Right cardiac atrium (tissue), 5 donors: ENCODE measurements at regions not wholly inside any gene's neighbourhood (a gene's known extent, or its start where the extent isn't known, plus 50 kb on each side); places are given as distances from the start of the nearest gene placed in this dataset.

Experiments used
- ATAC-seq, 2 donors: fragments of 200-7000 bp; cut with Tn5 transposase; one replicate each; pipeline versions ENCODE4 v1.8.0 to v1.9.1; 2020; ENCODE audit warnings: moderate library complexity in 2 of 2, mild to moderate bottlenecking in 1 of 2
- DNase-seq, 3 donors: peaks; one replicate each; pipeline ENCODE4 v3.0.0-alpha.2; 2020
- H3K27ac ChIP-seq: one replicate; pipeline ENCODE4 v1.5.1; 2013; ENCODE audit warnings: mild to moderate bottlenecking, low read length, control low read depth, moderate library complexity
- H3K27me3 ChIP-seq: one replicate; pipeline ENCODE4 v1.6.1; 2013; ENCODE audit not compliant: control insufficient read depth, insufficient read depth
- H3K4me1 ChIP-seq: one replicate; pipeline ENCODE4 v1.6.1; 2013; ENCODE audit warnings: low read length; ENCODE audit not compliant: control insufficient read depth, insufficient read depth
- H3K4me3 ChIP-seq: one replicate; pipeline ENCODE4 v1.5.1; 2013; ENCODE audit warnings: low read length, control low read depth
- H3K9me3 ChIP-seq: one replicate; pipeline ENCODE4 v1.6.1; 2013; ENCODE audit warnings: low read length; ENCODE audit not compliant: control insufficient read depth
- WGBS: extraction: QIAGEN DNeasy Blood & Tissue Kit; methylation state at CpG from one replicate; pipeline ENCODE4 v1.1.7; 2013; 5-methylcytosine and 5-hydroxymethylcytosine counted together
- intact Hi-C, 4 donors: fragments of 100-400 bp; cut with DNase I; formaldehyde crosslinking; loops; one replicate each; pipeline versions ENCODE4 v1.11.0 to v1.14.0; 2022 to 2023
- donor health status: healthy with polysubstance abuse.
- donor health status: DM: no; HTN: yes; CAD: no.
- donor health status: DM: no; HTN: no; CAD: no.
- donor health status: DM: no; HTN: yes; CAD: no; lungs with severe emphysema.
- donor health status: DM: yes; HTN: yes; CAD: no.

- H3K4me1 ChIP-seq = no peaks in the 10 kb centered on the region
- H3K9me3 ChIP-seq = no peaks in the 10 kb centered on the region
- intact Hi-C loops = no loop called here
- H3K27me3 ChIP-seq = no peaks in the 10 kb centered on the region
- ATAC-seq (no peak), DNase-seq (no peak)
- WGBS = 73% methylated on average over 1 of the region's 1 CpG
- H3K4me3 ChIP-seq = no peak overlapping the region
- no peak overlapping the region for H3K27ac ChIP-seq
These were observed 1183.2 kb downstream of the RAPGEF2 start for GRCh38 chr4:160286051-160286450.

DNA sequence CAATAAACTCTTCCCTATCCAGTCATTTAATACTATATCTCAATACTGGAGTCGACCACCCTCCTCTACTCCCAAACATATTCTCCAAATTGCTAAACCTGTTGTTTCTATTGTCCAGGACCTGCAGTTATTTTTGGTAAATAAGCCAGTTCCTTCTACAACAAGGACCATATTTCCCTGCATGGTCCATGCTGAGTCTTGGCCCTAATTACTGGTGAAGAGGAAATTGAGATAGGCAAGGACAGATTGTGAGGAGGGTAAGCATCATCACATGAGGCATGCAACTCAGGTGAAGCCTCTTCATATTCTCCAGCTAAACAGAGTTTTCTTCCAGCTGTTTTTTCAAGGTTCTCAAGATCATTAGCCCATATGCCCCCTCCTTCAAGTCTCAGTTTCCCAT is 1193.6 kb downstream of the RAPGEF2 start:
- intact Hi-C loops = no loop called here
- no peak overlapping the region for H3K27ac ChIP-seq
- 75% methylated on average over 1 of the region's 1 CpG for WGBS
- H3K9me3 ChIP-seq = no peaks in the 10 kb centered on the region
- H3K4me3 ChIP-seq = no peak overlapping the region
- no peaks in the 10 kb centered on the region for H3K27me3 ChIP-seq
- H3K4me1 ChIP-seq = no peaks in the 10 kb centered on the region
- ATAC-seq (no peak), DNase-seq (no peak)

GRCh38 chr4:160299177-160299576 is 1196.3 kb downstream of the RAPGEF2 start:
- ATAC-seq (no peak), DNase-seq (no peak)
- intact Hi-C loops = no loop called here
- Histone ChIP-seq H3K27me3 (no peaks in the 10 kb centered on the region), H3K4me3 (no peak overlapping the region), H3K27ac (no peak overlapping the region), H3K4me1 (no peaks in the 10 kb centered on the region), H3K9me3 (no peaks in the 10 kb centered on the region)
- WGBS = 39% methylated on average over 1 of the region's 1 CpG

DNA sequence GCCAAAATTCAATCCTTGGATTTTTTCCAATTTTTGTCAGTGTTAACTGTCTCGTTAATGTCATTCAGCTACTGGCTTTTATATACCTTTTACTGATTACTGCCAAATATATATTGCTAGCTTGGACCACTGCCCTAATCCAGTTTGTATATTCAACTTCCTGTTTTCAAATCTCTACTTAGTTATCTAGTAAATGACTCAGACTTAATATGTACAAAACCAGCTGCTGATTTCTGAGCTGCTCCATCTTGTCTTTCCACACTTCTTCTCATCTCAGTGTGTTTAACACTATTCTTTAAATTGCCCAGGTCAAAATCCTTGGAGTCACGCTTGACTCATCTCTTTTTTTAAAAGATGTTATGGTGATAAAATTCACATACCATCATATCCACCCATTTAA is 1196.7 kb downstream of the RAPGEF2 start:
- Histone ChIP-seq H3K4me3 (no peak overlapping the region), H3K27ac (no peak overlapping the region), H3K9me3 (no peaks in the 10 kb centered on the region), H3K4me1 (no peaks in the 10 kb centered on the region), H3K27me3 (no peaks in the 10 kb centered on the region)
- intact Hi-C loops = no loop called here
- WGBS = 44% methylated on average over 2 of the region's 2 CpGs
- ATAC-seq (no peak), DNase-seq (no peak)

DNA sequence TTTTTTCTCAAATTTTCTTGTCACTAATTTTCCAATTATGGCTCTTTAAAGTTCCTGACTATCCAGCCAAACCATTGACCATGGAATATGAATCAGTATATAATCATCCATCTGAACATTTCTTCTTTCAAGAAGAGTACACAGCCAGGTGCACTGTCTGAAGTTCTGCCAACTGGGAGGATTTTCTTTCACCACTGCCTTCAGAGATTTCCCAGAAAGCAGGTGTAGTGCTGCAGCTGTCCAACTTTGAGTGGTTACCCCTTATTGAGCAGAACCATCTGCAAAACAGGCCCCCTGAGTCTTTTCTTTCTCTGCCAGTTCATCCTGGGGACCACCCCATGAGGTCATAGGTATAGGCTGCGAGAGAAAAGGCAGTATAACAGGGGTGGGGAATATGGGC is 1213.2 kb downstream of the RAPGEF2 start:
- H3K9me3 ChIP-seq = no peaks in the 10 kb centered on the region
- no peaks in the 10 kb centered on the region for H3K4me1 ChIP-seq
- no peaks in the 10 kb centered on the region for H3K27me3 ChIP-seq
- H3K27ac ChIP-seq = no peak overlapping the region
- intact Hi-C loops = no loop called here
- DNase-seq = no peak
- WGBS = 86% methylated on average over 1 of the region's 1 CpG
- H3K4me3 ChIP-seq = no peak overlapping the region
- no peak for ATAC-seq

DNA sequence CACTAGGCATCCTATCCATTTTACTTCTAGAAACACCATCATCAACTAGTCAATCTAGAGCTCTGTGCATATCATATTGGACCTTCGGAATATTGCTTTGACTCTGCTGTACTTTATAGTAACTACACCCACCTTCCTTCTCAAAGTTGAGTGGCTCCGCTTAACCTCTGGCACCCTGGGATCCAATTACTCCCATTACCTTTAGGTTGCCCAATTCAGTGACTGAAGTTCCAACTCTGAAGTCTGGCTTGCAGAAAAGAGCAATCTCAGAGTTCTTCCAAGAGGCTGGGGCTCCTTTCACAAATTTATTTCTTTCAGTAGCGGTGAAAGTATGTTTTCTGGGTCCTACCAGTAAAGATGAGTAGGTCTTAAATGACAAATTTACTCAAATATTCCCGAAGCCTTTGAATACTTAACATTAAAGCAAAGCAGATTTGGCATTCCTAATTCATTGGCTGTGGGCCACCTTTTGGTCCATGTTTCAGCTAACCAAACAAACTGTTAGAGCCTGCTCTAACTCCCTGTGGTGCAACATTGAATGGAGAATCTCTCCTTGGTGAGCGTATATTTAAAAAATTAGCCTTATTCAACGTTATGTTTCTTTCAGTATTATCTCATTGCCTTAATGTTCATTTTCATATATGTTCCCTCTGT is 1215.8 kb downstream of the RAPGEF2 start:
- ATAC-seq (no peak), DNase-seq (no peak)
- 82% methylated on average over 6 of the region's 6 CpGs for WGBS
- no peaks in the 10 kb centered on the region for H3K27me3 ChIP-seq
- no peaks in the 10 kb centered on the region for H3K4me1 ChIP-seq
- no peak overlapping the region for H3K27ac ChIP-seq
- intact Hi-C loops = no loop called here
- no peak overlapping the region for H3K4me3 ChIP-seq
- no peaks in the 10 kb centered on the region for H3K9me3 ChIP-seq

GRCh38 chr4:160319221-160319867 is 1216.5 kb downstream of the RAPGEF2 start:
- Histone ChIP-seq H3K4me3 (no peak overlapping the region), H3K9me3 (no peaks in the 10 kb centered on the region), H3K4me1 (no peaks in the 10 kb centered on the region), H3K27me3 (no peaks in the 10 kb centered on the region), H3K27ac (no peak overlapping the region)
- ATAC-seq (no peak), DNase-seq (no peak)
- 55% methylated on average over 4 of the region's 4 CpGs for WGBS
- intact Hi-C loops = no loop called here

DNA sequence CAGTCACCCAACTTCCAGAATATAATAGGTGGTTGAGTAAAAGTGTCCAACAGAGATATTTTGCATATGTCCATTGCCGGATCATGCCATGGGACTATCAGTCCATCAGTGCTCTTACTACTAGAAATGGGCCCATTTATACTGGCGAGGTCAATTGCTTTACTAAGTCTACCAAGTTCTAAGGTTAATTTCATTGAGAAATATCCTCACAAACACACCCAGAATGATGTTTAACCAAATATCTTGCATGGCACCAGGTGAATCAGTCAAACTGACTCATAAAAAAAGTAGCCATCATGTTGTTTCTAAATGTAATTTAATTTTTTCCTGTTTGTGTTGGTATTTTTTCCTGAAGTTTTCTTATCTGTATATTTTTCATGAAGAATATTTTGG is 1217.0 kb downstream of the RAPGEF2 start:
- 96% methylated on average over 2 of the region's 2 CpGs for WGBS
- no peaks in the 10 kb centered on the region for H3K27me3 ChIP-seq
- ATAC-seq (no peak), DNase-seq (no peak)
- H3K27ac ChIP-seq = no peak overlapping the region
- no peak overlapping the region for H3K4me3 ChIP-seq
- no peaks in the 10 kb centered on the region for H3K9me3 ChIP-seq
- intact Hi-C loops = no loop called here
- no peaks in the 10 kb centered on the region for H3K4me1 ChIP-seq

- DNase-seq (no peak), ATAC-seq (no peak)
- Histone ChIP-seq H3K4me1 (no peaks in the 10 kb centered on the region), H3K9me3 (no peaks in the 10 kb centered on the region), H3K27me3 (no peaks in the 10 kb centered on the region), H3K4me3 (no peak overlapping the region), H3K27ac (no peak overlapping the region)
- WGBS = 75% methylated on average over 5 of the region's 5 CpGs
- intact Hi-C loops = no loop called here
These were observed 1223.2 kb downstream of the RAPGEF2 start for GRCh38 chr4:160326110-160326509.

DNA sequence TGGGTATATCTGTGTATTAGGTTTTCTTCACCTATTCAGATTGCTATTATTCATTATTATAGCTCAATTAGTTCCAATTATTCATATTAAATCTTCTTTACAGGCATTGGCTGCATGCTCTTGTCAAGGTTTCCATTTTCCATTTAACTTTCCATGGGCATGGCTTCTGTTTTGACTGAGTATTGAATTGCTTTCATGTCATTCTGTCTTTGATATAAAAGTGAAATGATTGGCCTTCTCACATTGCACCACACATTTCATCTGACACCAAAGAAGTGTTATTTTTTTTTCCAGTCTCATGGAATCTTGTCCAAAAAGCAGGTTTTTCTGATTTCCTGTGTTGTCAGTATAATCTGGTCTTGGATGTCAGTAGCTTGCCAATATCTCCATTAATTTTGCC is 1244.3 kb downstream of the RAPGEF2 start:
- DNase-seq (no peak), ATAC-seq (no peak)
- intact Hi-C loops = no loop called here
- Histone ChIP-seq H3K4me3 (no peak overlapping the region), H3K4me1 (no peaks in the 10 kb centered on the region), H3K27ac (no peak overlapping the region), H3K9me3 (no peaks in the 10 kb centered on the region), H3K27me3 (no peaks in the 10 kb centered on the region)

DNA sequence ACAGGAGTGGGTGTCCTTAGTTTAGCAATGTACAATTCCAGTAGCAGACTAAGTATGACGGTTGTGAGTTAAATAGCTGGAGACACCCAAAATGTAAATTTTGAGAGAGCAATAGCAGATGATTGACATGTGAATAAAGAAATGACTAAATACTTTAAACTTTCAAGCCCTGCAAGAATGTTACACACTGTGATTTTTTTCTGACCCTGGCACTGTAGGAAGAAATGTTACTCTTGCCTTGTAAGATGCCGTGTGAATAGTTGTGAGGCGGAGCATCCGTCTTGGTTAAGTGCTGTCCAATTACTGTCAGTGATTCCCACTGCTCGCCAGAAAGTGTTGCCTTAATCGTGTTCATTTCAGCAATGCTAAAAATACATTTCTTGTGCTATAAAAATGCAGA is 1248.1 kb downstream of the RAPGEF2 start:
- 50% methylated on average over 6 of the region's 6 CpGs for WGBS
- ATAC-seq = no peak
- intact Hi-C loops = no loop called here
- no peak for DNase-seq
- Histone ChIP-seq H3K27me3 (no peaks in the 10 kb centered on the region), H3K9me3 (no peaks in the 10 kb centered on the region), H3K4me1 (no peaks in the 10 kb centered on the region), H3K27ac (no peak overlapping the region), H3K4me3 (no peak overlapping the region)

GRCh38 chr4:160352637-160353036 is 1249.8 kb downstream of the RAPGEF2 start:
- H3K27me3 ChIP-seq = no peaks in the 10 kb centered on the region
- 58% methylated on average over 2 of the region's 2 CpGs for WGBS
- H3K27ac ChIP-seq = no peak overlapping the region
- H3K9me3 ChIP-seq = no peaks in the 10 kb centered on the region
- ATAC-seq (no peak), DNase-seq (no peak)
- intact Hi-C loops = no loop called here
- H3K4me1 ChIP-seq = no peaks in the 10 kb centered on the region
- no peak overlapping the region for H3K4me3 ChIP-seq
